GM23338 (cell line): ENCODE measurements at regions not wholly inside any gene's neighbourhood (a gene's known extent, or its start where the extent isn't known, plus 50 kb on each side); places are given as distances from the start of the nearest gene placed in this dataset.

Experiments
- ATAC-seq: fragments of 200-7000 bp; cut with Tn5 transposase; 3 replicates; pipeline ENCODE4 v1.9.1; 2020
- DNase-seq: peaks from one replicate; pipeline ENCODE4 v3.0.0-alpha.2; 2015; ENCODE audit warnings: low spot score
- H2AFZ ChIP-seq: fragments of 200-600 bp; sonication (generic); 2 replicates; pipeline ENCODE4 v1.8.0; 2016; ENCODE audit warnings: antibody characterized with exemption, mild to moderate bottlenecking, moderate library complexity
- H3F3A ChIP-seq: fragments of 200-600 bp; sonication (generic); replicated peaks from 2 replicates; pipeline ENCODE4 v1.8.0; 2017; ENCODE audit warnings: antibody characterized with exemption, mixed run types, low read depth
- H3K27ac ChIP-seq: fragments of 200-600 bp; sonication (generic); 2 replicates; pipeline ENCODE4 v1.6.1; 2016; ENCODE audit warnings: low read depth
- H3K27me3 ChIP-seq: fragments of 200-600 bp; sonication (generic); 2 replicates; pipeline ENCODE4 v1.8.0; 2016; ENCODE audit warnings: mild to moderate bottlenecking, mixed run types, moderate library complexity; ENCODE audit not compliant: insufficient read depth
- H3K36me3 ChIP-seq: fragments of 200-600 bp; sonication (generic); 2 replicates; pipeline ENCODE4 v1.8.0; 2016; ENCODE audit warnings: mild to moderate bottlenecking; ENCODE audit not compliant: insufficient read depth
- H3K4me1 ChIP-seq: fragments of 200-600 bp; sonication (generic); 2 replicates; pipeline ENCODE4 v1.8.0; 2016; ENCODE audit warnings: mild to moderate bottlenecking, moderate library complexity; ENCODE audit not compliant: insufficient read depth
- H3K4me2 ChIP-seq: fragments of 200-600 bp; sonication (generic); 2 replicates; pipeline ENCODE4 v1.7.1; 2017; ENCODE audit warnings: mixed run types
- H3K4me3 ChIP-seq: fragments of 200-600 bp; sonication (generic); 2 replicates; pipeline ENCODE4 v1.6.1; 2016; ENCODE audit warnings: mixed run types
- H3K79me2 ChIP-seq: fragments of 200-600 bp; sonication (generic); replicated peaks from 2 replicates; pipeline ENCODE4 v1.8.0; 2017; ENCODE audit warnings: mild to moderate bottlenecking; ENCODE audit not compliant: insufficient read depth
- H3K9me2 ChIP-seq: fragments of 200-600 bp; sonication (generic); 2 replicates; pipeline ENCODE4 v1.8.0; 2017; ENCODE audit not compliant: insufficient read depth
- H4K20me1 ChIP-seq: fragments of 200-600 bp; sonication (generic); replicated peaks from 2 replicates; pipeline ENCODE4 v1.8.0; 2017; ENCODE audit warnings: mild to moderate bottlenecking; ENCODE audit not compliant: insufficient read depth
- H3K27ac Mint-ChIP-seq: 2 replicates; pipeline ENCODE4 v1.8.0; 2020; ENCODE audit warnings: inconsistent platforms, mild to moderate bottlenecking, moderate library complexity, mixed read lengths
- H3K27me3 Mint-ChIP-seq: 3 replicates; pipeline ENCODE4 v1.8.0; 2022; ENCODE audit warnings: low read depth, mild to moderate bottlenecking, moderate library complexity, mixed read lengths, inconsistent platforms; ENCODE audit not compliant: insufficient read depth, poor library complexity
- H3K36me3 Mint-ChIP-seq: 3 replicates; pipeline ENCODE4 v1.8.0; 2021; ENCODE audit warnings: low read depth, mild to moderate bottlenecking, inconsistent platforms, moderate library complexity, mixed read lengths
- H3K4me1 Mint-ChIP-seq: 3 replicates; pipeline ENCODE4 v1.8.0; 2020; ENCODE audit warnings: mild to moderate bottlenecking, inconsistent platforms, mixed read lengths
- H3K4me3 Mint-ChIP-seq: 3 replicates; pipeline ENCODE4 v1.8.0; 2021; ENCODE audit warnings: moderate library complexity, mild to moderate bottlenecking, inconsistent platforms, mixed read lengths
- H3K9me3 Mint-ChIP-seq: 3 replicates; pipeline ENCODE4 v1.8.0; 2020; ENCODE audit warnings: moderate library complexity, mild to moderate bottlenecking, inconsistent platforms, mixed read lengths
- EZH2 ChIP-seq: fragments of 200-600 bp; sonication (generic); IDR thresholded peaks from one replicate; pipeline ENCODE4 v1.8.0; 2017; ENCODE audit warnings: antibody characterized with exemption, mild to moderate bottlenecking, low read depth; ENCODE audit not compliant: unreplicated experiment
- EZH2phosphoT487 ChIP-seq: fragments of 200-600 bp; sonication (generic); IDR thresholded peaks from one replicate; pipeline ENCODE4 v1.8.1; 2018; ENCODE audit warnings: antibody characterized with exemption; ENCODE audit not compliant: unreplicated experiment
- JUNB ChIP-seq: IDR thresholded peaks from one replicate; pipeline ENCODE4 v1.6.1; 2016; ENCODE audit warnings: antibody characterized with exemption; ENCODE audit not compliant: unreplicated experiment
- NANOG ChIP-seq: IDR thresholded peaks from 2 replicates; pipeline ENCODE4 v1.6.1; 2016; ENCODE audit warnings: antibody characterized with exemption, borderline replicate concordance
- POLR2AphosphoS5 ChIP-seq: IDR thresholded peaks from 2 replicates; pipeline ENCODE4 v1.6.1; 2016; ENCODE audit warnings: antibody characterized with exemption, low read depth
- REST ChIP-seq: IDR thresholded peaks from one replicate; pipeline ENCODE4 v1.6.1; 2018; ENCODE audit warnings: antibody characterized with exemption; ENCODE audit not compliant: unreplicated experiment
- STAT1 ChIP-seq: IDR thresholded peaks from one replicate; pipeline ENCODE4 v1.6.1; 2016; ENCODE audit warnings: antibody characterized with exemption; ENCODE audit not compliant: unreplicated experiment
- ZNF331 ChIP-seq: fragments of 250-450 bp; sonication (Bioruptor Pico); IDR thresholded peaks from 2 replicates; pipeline ENCODE4 v1.5.0; 2020; ENCODE audit warnings: low read depth, mild to moderate bottlenecking, moderate library complexity
- ZNF462 ChIP-seq: fragments of 250-450 bp; sonication (Bioruptor Pico); IDR thresholded peaks from 2 replicates; pipeline ENCODE4 v1.5.0; 2020; ENCODE audit warnings: mild to moderate bottlenecking, moderate library complexity
- TF ChIP-seq, protein P1 (sequence below), 2 experiments: fragments of 200-600 bp in 1 of 2; sonication (generic) in 1 of 2; conservative IDR thresholded peaks; 2 replicates each; pipeline versions ENCODE4 v1.5.1 to v1.6.1; 2016 to 2017; ENCODE audit warnings: antibody characterized with exemption in 2 of 2, low read depth in 2 of 2, mild to moderate bottlenecking in 2 of 2, moderate library complexity in 1 of 2

GRCh38 chr2:128390991-128391630 lies 72.4 kb upstream of the HS6ST1 start:
- Mint-ChIP-seq H3K27ac (no peak overlapping the region), H3K4me3 (no peak overlapping the region), H3K4me1 (peaks cover 26% of the 10 kb centered on the region), H3K27me3 (peaks cover 5% of the 10 kb centered on the region), H3K36me3 (no peaks in the 10 kb centered on the region; the same call in 2 of the 3 replicates), H3K9me3 (no peaks in the 10 kb centered on the region; the same call in 2 of the 3 replicates)
- no peaks in the 10 kb centered on the region for H3K9me2 ChIP-seq
- no peak overlapping the region for H3K27ac ChIP-seq
- H3K4me1 ChIP-seq: peaks cover 14% of the 10 kb centered on the region
- ATAC-seq (no peak), DNase-seq (no peak)
- H3F3A ChIP-seq: 0 out of 2 replicates have a peak, but pooled peaks cover 1% of the 10 kb centered on the region
- no peaks in the 10 kb centered on the region for H4K20me1 ChIP-seq
- no peak overlapping the region for H3K4me2 ChIP-seq
- no peak overlapping the region for H3K4me3 ChIP-seq
- H3K27me3 ChIP-seq: no peaks in the 10 kb centered on the region
- TF ChIP-seq STAT1: no peak
- TF ChIP-seq EZH2: no peak
- TF ChIP-seq ZNF462 (CRISPR knock-in tag): no peak
- TF ChIP-seq, protein P1, sequence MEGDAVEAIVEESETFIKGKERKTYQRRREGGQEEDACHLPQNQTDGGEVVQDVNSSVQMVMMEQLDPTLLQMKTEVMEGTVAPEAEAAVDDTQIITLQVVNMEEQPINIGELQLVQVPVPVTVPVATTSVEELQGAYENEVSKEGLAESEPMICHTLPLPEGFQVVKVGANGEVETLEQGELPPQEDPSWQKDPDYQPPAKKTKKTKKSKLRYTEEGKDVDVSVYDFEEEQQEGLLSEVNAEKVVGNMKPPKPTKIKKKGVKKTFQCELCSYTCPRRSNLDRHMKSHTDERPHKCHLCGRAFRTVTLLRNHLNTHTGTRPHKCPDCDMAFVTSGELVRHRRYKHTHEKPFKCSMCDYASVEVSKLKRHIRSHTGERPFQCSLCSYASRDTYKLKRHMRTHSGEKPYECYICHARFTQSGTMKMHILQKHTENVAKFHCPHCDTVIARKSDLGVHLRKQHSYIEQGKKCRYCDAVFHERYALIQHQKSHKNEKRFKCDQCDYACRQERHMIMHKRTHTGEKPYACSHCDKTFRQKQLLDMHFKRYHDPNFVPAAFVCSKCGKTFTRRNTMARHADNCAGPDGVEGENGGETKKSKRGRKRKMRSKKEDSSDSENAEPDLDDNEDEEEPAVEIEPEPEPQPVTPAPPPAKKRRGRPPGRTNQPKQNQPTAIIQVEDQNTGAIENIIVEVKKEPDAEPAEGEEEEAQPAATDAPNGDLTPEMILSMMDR (conservative IDR thresholded peaks at IDR 0.05; ENCODE audit: low read depth in 2 of 2): no peak
- TF ChIP-seq EZH2phosphoT487: no peak
- no peak for TF ChIP-seq REST
- no peak for TF ChIP-seq NANOG
- TF ChIP-seq JUNB: no peak
- TF ChIP-seq POLR2AphosphoS5: no peak
- TF ChIP-seq ZNF331 (CRISPR knock-in tag): no peak
- H2AFZ ChIP-seq: no peak overlapping the region; the same call in 1 of the 2 replicates
- no peaks in the 10 kb centered on the region for H3K36me3 ChIP-seq
- no peaks in the 10 kb centered on the region for H3K79me2 ChIP-seq
